ENCODE measurements at regions not wholly inside any gene's neighbourhood (a gene's known extent, or its start where the extent isn't known, plus 50 kb on each side); places are given as distances from the start of the nearest gene placed in this dataset.
"Not testable (repeated sequence)": the region's sequence is repeated elsewhere in the genome, so short reads cannot be mapped to it uniquely, and the experiment has no call there.

DNA sequence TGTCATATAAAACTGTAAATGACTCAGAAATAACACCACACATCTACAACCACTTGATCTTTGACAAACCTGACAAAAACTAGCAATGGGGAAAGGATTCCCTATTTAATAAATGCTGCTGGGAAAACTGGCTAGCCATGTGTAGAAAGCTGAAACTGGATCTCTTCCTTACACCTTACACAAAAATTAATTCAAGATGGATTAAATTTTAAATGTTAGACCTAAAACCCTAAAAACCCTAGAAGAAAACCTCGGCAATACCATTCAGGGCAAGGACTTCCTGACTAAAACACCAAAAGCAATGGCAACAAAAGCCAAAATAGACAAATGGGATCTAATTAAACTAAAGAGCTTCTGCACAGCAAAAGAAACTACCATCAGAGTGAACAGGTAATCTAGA is 1315.3 kb upstream of the CNTN5 start:
- not testable (repeated sequence) for H3K4me1 Mint-ChIP-seq; ATAC-seq; H3K4me3 ChIP-seq; H3F3A ChIP-seq (replicated peaks; ENCODE audit: low read depth); H4K20me1 ChIP-seq (replicated peaks; ENCODE audit: insufficient read depth); H3K27ac ChIP-seq (ENCODE audit: low read depth); H3K4me3 Mint-ChIP-seq; H3K79me2 ChIP-seq (replicated peaks; ENCODE audit: insufficient read depth); H2AFZ ChIP-seq; H3K36me3 Mint-ChIP-seq (ENCODE audit: low read depth); H3K27ac Mint-ChIP-seq; H3K27me3 ChIP-seq (ENCODE audit: insufficient read depth); H3K9me2 ChIP-seq (ENCODE audit: insufficient read depth); H3K9me3 Mint-ChIP-seq; H3K36me3 ChIP-seq (ENCODE audit: insufficient read depth); H3K4me1 ChIP-seq (ENCODE audit: insufficient read depth); H3K27me3 Mint-ChIP-seq (ENCODE audit: insufficient read depth, low read depth, poor library complexity); H3K4me2 ChIP-seq
- DNase-seq (ENCODE audit: low spot score), result peak; percentile 63

DNA sequence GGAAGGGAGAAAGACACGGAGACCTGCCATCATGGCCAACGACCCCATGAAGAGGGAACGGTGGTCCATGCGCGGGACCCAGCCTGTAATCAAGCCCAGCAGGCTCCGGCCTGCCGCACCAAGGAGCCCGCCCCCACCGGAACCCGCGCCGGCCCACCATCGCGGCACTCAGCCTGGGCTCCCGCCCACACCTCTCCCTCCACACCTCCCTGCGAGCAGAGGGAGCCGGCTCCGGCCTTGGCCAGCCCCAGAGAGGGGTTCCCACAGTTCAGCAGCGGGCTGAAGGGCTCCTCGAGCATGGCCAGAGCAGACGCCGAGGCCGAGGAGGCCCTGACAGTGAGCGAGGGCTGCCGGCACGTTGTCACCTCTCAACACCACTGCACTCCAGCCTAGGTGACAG is 1302.8 kb upstream of the CNTN5 start:
- H3K4me3 Mint-ChIP-seq, result no peak overlapping the region
- Histone ChIP-seq H3K79me2 (replicated peaks; ENCODE audit: insufficient read depth) (no peaks in the 10 kb centered on the region), H3K4me2 (no peak overlapping the region), H3K9me2 (ENCODE audit: insufficient read depth) (0 out of 2 replicates have a peak, but pooled peaks cover 8% of the 10 kb centered on the region), H3K4me3 (no peak overlapping the region), H2AFZ (no peak overlapping the region), H3K4me1 (ENCODE audit: insufficient read depth) (peaks cover 6% of the 10 kb centered on the region), H3F3A (replicated peaks; ENCODE audit: low read depth) (no peaks in the 10 kb centered on the region), H3K27ac (ENCODE audit: low read depth) (no peak overlapping the region), H3K36me3 (ENCODE audit: insufficient read depth) (no peaks in the 10 kb centered on the region), H3K27me3 (ENCODE audit: insufficient read depth) (no peaks in the 10 kb centered on the region), H4K20me1 (replicated peaks; ENCODE audit: insufficient read depth) (no peaks in the 10 kb centered on the region)
- peaks cover 8% of the 10 kb centered on the region; the same call in 2 of the 3 replicates for H3K36me3 Mint-ChIP-seq (ENCODE audit: low read depth)
- H3K9me3 Mint-ChIP-seq, result peaks cover 3% of the 10 kb centered on the region; the same call in 2 of the 3 replicates
- ATAC-seq (no peak), DNase-seq (ENCODE audit: low spot score) (no peak)
- H3K4me1 Mint-ChIP-seq, result peaks cover 11% of the 10 kb centered on the region
- no peaks in the 10 kb centered on the region for H3K27me3 Mint-ChIP-seq (ENCODE audit: insufficient read depth, low read depth, poor library complexity)
- TF ChIP-seq JUNB (IDR thresholded peaks at IDR 0.05; ENCODE audit: unreplicated experiment) (no peak), EZH2 (IDR thresholded peaks at IDR 0.05; ENCODE audit: low read depth, unreplicated experiment) (no peak), EZH2phosphoT487 (IDR thresholded peaks at IDR 0.05; ENCODE audit: unreplicated experiment) (no peak), ZNF462 (CRISPR knock-in tag; IDR thresholded peaks at IDR 0.05) (no peak), POLR2AphosphoS5 (IDR thresholded peaks at IDR 0.05; ENCODE audit: low read depth) (no peak), ZNF331 (CRISPR knock-in tag; IDR thresholded peaks at IDR 0.05; ENCODE audit: low read depth) (no peak)
- no peak overlapping the region for H3K27ac Mint-ChIP-seq

Data from GM23338 (cell line).